ENCODE measurements at regions not wholly inside any gene's neighbourhood (a gene's known extent, or its start where the extent isn't known, plus 50 kb on each side); places are given as distances from the start of the nearest gene placed in this dataset.

DNA sequence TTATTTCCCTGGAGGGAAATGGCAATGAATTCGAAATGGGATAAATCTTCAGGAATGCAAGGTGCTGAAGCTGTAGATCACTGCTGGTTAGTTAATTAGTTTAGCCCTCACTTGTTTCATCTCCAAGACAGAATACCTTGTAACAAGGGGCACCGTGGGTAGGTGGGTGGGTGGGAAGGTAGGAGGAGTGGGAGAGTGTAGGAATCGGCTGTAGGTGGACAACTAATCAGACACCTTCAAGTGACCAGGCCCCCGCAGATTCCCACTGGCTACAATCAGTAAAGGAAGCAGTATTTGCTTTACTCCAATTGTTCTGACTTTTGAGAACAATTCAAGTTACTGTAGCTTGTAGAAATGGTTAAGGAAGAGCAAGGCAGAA, 293.7 kb downstream of the TLE1 start:
- H3K36me3 ChIP-seq (ENCODE audit: control insufficient read depth, insufficient read depth, low read length): no peaks in the 10 kb centered on the region
- DNase-seq: no peak
- no peak overlapping the region for H3K27ac ChIP-seq (ENCODE audit: insufficient read depth, low read length, poor library complexity, severe bottlenecking)
- no peaks in the 10 kb centered on the region for H3K27me3 ChIP-seq (replicated peaks; ENCODE audit: control insufficient read depth, insufficient read depth, low read length, poor library complexity, severe bottlenecking)
- H3K9me3 ChIP-seq (ENCODE audit: control insufficient read depth, low read length): no peaks in the 10 kb centered on the region
- H3K4me3 ChIP-seq (ENCODE audit: insufficient read depth, low read depth, low read length, poor library complexity, severe bottlenecking): no peak overlapping the region
- H3K4me1 ChIP-seq (ENCODE audit: control insufficient read depth, insufficient read depth, low read length, poor library complexity, severe bottlenecking): no peaks in the 10 kb centered on the region

DNA sequence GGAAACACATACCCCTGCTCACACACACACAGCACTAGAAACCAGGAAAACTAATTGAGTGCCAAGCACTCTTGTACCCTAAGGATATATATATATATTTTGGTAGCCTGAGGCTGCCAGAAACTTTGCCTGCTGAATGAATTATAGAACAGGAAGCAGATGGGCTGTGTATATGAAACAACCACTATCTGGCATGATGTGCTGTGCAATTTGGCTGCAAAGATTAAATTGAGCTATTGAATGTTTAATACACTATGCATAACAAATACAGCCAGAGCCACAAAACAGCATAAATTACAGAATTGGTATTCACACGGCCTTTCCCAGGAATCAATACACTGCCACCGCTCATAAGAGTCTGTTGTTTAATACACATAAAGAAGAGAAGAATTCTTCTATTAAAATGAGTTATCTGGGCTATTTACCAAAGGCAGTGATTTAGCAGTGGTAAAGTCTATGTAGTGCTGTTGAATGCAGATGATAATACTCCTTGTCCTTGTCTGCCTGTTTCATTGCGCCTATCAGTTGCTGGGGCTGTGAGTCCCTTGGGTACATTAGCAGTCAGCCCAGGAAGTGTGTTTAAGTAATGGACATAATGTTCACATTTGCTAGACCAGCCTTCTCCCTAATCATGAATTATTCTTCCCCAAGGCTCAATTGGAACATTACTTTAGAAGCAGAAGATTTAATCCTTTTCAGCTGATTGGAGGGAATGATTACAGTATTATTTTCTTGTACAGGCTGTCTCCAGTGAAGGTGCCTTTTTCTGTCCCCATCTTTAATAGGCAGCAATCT, 294.3 kb downstream of the TLE1 start:
- H3K4me1 ChIP-seq (ENCODE audit: control insufficient read depth, insufficient read depth, low read length, poor library complexity, severe bottlenecking): no peaks in the 10 kb centered on the region
- no peak overlapping the region for H3K27ac ChIP-seq (ENCODE audit: insufficient read depth, low read length, poor library complexity, severe bottlenecking)
- H3K36me3 ChIP-seq (ENCODE audit: control insufficient read depth, insufficient read depth, low read length): no peaks in the 10 kb centered on the region
- DNase-seq: no peak
- H3K27me3 ChIP-seq (replicated peaks; ENCODE audit: control insufficient read depth, insufficient read depth, low read length, poor library complexity, severe bottlenecking): no peaks in the 10 kb centered on the region
- no peak overlapping the region for H3K4me3 ChIP-seq (ENCODE audit: insufficient read depth, low read depth, low read length, poor library complexity, severe bottlenecking)
- H3K9me3 ChIP-seq (ENCODE audit: control insufficient read depth, low read length): no peaks in the 10 kb centered on the region

DNA sequence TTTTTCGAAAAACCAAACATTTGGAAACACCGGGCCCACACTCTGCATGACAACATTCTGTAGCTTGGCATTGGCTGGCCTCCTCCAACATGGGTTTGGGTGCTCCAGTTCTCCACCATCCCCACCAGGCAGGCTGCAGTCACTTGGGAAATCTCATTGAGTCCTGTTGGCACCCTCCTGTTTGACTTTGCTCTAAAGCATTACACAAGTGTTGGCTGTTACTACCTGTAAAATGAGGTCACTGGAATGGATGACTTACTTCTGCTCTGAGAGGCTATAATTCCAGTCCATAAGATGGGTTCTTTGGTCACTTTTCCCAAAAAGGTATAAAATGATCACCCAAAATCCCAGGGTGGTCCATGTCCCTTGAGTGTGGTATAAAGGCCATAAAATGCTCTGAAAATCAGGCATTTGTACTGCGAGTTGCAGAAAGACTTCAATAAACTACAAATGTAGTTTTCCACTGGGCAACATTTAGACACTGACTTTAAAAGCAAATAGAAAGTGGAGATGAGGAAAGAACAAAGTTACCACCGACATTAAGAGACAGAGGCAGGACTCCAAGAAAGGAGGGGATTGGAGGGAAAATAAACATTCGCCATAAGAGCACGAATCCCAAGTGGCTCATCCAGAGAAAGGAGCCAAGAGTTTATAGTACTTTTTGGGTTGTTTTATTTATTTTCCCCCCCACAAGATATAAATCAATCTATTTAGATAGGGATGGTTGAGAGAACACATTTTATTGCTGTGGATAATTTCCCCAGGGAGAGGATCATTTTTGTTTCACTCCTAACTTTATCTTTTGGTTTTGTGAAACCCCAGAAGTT, 295.1 kb downstream of the TLE1 start:
- DNase-seq: no peak
- H3K4me3 ChIP-seq (ENCODE audit: insufficient read depth, low read depth, low read length, poor library complexity, severe bottlenecking): no peak overlapping the region
- H3K4me1 ChIP-seq (ENCODE audit: control insufficient read depth, insufficient read depth, low read length, poor library complexity, severe bottlenecking): no peaks in the 10 kb centered on the region
- H3K27ac ChIP-seq (ENCODE audit: insufficient read depth, low read length, poor library complexity, severe bottlenecking): no peak overlapping the region
- H3K9me3 ChIP-seq (ENCODE audit: control insufficient read depth, low read length): no peaks in the 10 kb centered on the region
- H3K36me3 ChIP-seq (ENCODE audit: control insufficient read depth, insufficient read depth, low read length): no peaks in the 10 kb centered on the region
- no peaks in the 10 kb centered on the region for H3K27me3 ChIP-seq (replicated peaks; ENCODE audit: control insufficient read depth, insufficient read depth, low read length, poor library complexity, severe bottlenecking)

DNA sequence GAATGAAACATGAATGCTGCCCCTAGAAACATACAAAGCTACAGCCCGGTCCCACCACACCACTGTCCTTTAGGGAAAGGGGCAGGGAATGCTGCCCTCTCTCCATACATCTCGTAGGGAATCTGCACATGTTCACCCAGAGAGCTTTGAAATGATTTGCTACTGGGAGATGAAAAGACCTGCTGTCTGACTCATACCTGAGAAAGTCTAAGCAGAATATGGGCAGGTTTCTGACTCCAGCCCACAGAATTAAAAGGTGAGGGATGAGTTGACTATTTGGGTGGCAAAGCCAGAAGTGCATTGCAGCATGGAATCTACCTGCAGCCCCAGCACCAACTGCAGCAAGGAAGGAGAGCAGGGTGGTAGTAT, 297.9 kb downstream of the TLE1 start:
- Histone ChIP-seq H3K27me3 (replicated peaks; ENCODE audit: control insufficient read depth, insufficient read depth, low read length, poor library complexity, severe bottlenecking) (no peaks in the 10 kb centered on the region), H3K36me3 (ENCODE audit: control insufficient read depth, insufficient read depth, low read length) (no peaks in the 10 kb centered on the region), H3K27ac (ENCODE audit: insufficient read depth, low read length, poor library complexity, severe bottlenecking) (no peak overlapping the region), H3K9me3 (ENCODE audit: control insufficient read depth, low read length) (no peaks in the 10 kb centered on the region), H3K4me1 (ENCODE audit: control insufficient read depth, insufficient read depth, low read length, poor library complexity, severe bottlenecking) (no peaks in the 10 kb centered on the region), H3K4me3 (ENCODE audit: insufficient read depth, low read depth, low read length, poor library complexity, severe bottlenecking) (no peak overlapping the region)
- no peak for DNase-seq

DNA sequence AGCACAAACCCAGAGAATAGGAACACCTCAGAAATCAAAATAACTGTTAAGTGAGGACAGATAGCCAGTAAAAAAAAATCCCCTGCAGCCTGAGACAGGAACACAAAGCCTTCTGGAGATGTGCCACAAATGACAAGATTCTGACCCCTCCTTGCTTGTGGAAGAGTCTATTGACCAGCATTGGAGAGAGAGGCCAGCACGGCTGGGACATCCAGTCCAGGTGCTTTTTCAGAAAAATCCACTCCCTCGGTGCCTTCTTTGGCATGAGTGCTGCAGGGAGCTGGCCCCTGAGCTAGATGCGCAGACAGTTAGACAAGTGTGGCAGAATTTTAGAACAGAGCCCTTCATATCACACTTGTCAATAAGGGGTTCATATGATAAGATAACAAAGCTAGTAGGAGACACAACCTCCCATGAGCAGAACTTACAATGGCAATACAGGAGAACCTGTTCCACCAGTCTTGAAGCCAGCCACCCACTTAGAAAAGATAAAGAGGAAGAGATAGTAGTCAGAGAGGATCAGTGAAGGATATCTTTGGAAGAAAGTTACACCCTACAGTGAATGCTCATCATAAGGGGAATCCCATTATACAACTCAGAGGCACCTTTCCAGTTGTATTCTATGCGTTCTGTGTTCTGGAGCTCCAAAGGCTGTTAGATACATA, 298.4 kb downstream of the TLE1 start:
- H3K4me1 ChIP-seq (ENCODE audit: control insufficient read depth, insufficient read depth, low read length, poor library complexity, severe bottlenecking): no peaks in the 10 kb centered on the region
- no peaks in the 10 kb centered on the region for H3K27me3 ChIP-seq (replicated peaks; ENCODE audit: control insufficient read depth, insufficient read depth, low read length, poor library complexity, severe bottlenecking)
- H3K4me3 ChIP-seq (ENCODE audit: insufficient read depth, low read depth, low read length, poor library complexity, severe bottlenecking): no peak overlapping the region
- H3K36me3 ChIP-seq (ENCODE audit: control insufficient read depth, insufficient read depth, low read length): no peaks in the 10 kb centered on the region
- no peaks in the 10 kb centered on the region for H3K9me3 ChIP-seq (ENCODE audit: control insufficient read depth, low read length)
- DNase-seq: no peak
- no peak overlapping the region for H3K27ac ChIP-seq (ENCODE audit: insufficient read depth, low read length, poor library complexity, severe bottlenecking)

DNA sequence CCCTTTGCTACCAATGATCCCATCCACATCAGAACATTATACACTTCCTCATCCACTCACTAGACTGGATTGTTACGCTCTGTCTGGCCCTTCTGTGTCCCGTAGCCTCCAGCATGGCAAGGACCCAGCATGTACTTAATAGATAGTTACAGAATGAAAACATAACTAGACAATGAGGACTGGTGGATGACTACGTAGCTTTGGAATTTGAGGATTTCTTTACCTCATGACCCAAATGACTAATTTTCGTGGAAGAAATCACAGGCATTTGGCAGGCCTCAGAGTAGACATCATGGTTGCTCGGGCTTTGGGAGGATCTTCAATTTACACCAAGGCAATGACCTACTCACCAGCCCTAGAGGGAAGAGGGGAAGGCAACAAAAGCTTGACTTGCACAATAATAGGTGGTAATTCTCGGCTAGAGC, 299.8 kb downstream of the TLE1 start:
- Histone ChIP-seq H3K36me3 (ENCODE audit: control insufficient read depth, insufficient read depth, low read length) (no peaks in the 10 kb centered on the region), H3K9me3 (ENCODE audit: control insufficient read depth, low read length) (no peaks in the 10 kb centered on the region), H3K4me1 (ENCODE audit: control insufficient read depth, insufficient read depth, low read length, poor library complexity, severe bottlenecking) (no peaks in the 10 kb centered on the region), H3K4me3 (ENCODE audit: insufficient read depth, low read depth, low read length, poor library complexity, severe bottlenecking) (no peak overlapping the region), H3K27me3 (replicated peaks; ENCODE audit: control insufficient read depth, insufficient read depth, low read length, poor library complexity, severe bottlenecking) (no peaks in the 10 kb centered on the region), H3K27ac (ENCODE audit: insufficient read depth, low read length, poor library complexity, severe bottlenecking) (no peak overlapping the region)
- no peak for DNase-seq

DNA sequence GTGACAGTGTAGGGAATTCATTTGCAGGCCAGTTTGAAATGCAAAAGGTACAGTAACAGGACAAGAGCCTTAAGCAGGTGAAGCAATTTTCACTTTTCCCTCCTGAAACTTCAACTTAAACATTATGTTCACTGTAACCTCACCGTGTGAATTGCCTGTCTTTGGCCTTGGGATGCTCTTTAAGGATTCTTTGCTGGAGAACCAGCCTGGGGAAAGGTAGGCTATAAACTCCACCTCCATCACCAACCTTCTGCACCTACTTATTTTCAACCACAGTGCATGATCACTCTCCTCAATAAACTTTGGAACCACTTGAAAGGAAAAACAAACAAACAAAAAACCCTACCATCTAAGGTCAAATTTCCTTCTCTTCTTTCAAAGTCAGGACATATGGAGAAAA, 300.5 kb downstream of the TLE1 start:
- Histone ChIP-seq H3K27ac (ENCODE audit: insufficient read depth, low read length, poor library complexity, severe bottlenecking) (no peak overlapping the region), H3K9me3 (ENCODE audit: control insufficient read depth, low read length) (no peaks in the 10 kb centered on the region), H3K36me3 (ENCODE audit: control insufficient read depth, insufficient read depth, low read length) (no peaks in the 10 kb centered on the region), H3K4me3 (ENCODE audit: insufficient read depth, low read depth, low read length, poor library complexity, severe bottlenecking) (no peak overlapping the region), H3K4me1 (ENCODE audit: control insufficient read depth, insufficient read depth, low read length, poor library complexity, severe bottlenecking) (no peaks in the 10 kb centered on the region), H3K27me3 (replicated peaks; ENCODE audit: control insufficient read depth, insufficient read depth, low read length, poor library complexity, severe bottlenecking) (no peaks in the 10 kb centered on the region)
- DNase-seq: no peak

DNA sequence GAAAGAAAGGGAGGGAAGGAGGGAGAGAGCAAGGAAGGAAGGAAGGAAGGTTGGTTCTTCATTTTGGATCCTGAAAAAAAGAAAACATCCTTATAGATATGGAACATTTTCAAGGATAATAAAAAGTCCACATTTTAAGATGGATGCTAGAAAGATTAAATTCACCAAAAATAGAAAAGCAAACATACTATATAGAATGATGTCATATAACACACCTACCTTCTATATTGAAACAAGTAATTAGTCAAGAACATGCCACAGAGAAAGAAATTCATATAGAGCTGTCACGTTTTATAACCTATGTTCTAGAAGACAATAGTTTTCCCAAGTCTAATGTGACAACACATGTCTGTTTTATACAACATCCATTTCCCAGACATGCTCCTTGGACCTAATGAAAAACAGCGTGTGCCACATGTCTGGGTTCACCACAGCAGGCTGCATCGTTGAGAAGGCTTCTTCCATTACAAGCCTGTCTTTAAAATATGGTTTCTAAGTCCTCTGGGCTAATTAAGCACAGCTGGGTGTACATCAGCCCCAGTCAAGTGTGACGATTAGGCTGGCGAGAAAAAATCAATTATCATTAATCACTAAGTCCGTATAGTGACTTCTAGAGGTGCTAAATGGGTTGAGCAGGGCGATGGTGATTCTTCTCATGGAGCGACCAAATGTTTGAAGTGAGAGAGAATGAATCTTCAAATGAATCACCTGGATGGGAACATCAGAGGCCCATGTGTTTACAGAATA, 301.8 kb downstream of the TLE1 start:
- no peaks in the 10 kb centered on the region for H3K27me3 ChIP-seq (replicated peaks; ENCODE audit: control insufficient read depth, insufficient read depth, low read length, poor library complexity, severe bottlenecking)
- no peaks in the 10 kb centered on the region for H3K4me1 ChIP-seq (ENCODE audit: control insufficient read depth, insufficient read depth, low read length, poor library complexity, severe bottlenecking)
- no peaks in the 10 kb centered on the region for H3K9me3 ChIP-seq (ENCODE audit: control insufficient read depth, low read length)
- no peaks in the 10 kb centered on the region for H3K36me3 ChIP-seq (ENCODE audit: control insufficient read depth, insufficient read depth, low read length)
- H3K27ac ChIP-seq (ENCODE audit: insufficient read depth, low read length, poor library complexity, severe bottlenecking): no peak overlapping the region
- H3K4me3 ChIP-seq (ENCODE audit: insufficient read depth, low read depth, low read length, poor library complexity, severe bottlenecking): no peak overlapping the region
- DNase-seq: no peak

DNA sequence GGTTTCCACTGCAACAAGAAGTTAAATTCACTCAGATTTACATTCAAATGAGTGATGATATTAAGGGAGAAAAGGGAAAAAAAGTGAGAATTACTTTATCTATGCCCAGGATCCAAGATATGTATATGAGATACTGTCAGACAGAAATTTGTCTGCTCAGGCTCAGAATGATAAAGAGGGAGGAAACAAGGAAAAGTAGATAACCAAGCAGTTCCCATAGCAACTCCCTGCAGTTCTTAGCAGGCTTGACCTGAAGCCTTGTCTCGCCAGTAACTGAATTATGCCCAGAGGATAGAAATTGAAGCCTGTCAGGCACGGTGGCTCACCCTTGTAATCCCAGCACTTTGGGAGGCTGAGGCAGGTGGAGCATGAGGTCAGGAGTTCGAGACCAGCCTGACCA, 304.4 kb downstream of the TLE1 start:
- Histone ChIP-seq H3K27ac (ENCODE audit: insufficient read depth, low read length, poor library complexity, severe bottlenecking) (no peak overlapping the region), H3K36me3 (ENCODE audit: control insufficient read depth, insufficient read depth, low read length) (no peaks in the 10 kb centered on the region), H3K4me1 (ENCODE audit: control insufficient read depth, insufficient read depth, low read length, poor library complexity, severe bottlenecking) (no peaks in the 10 kb centered on the region), H3K9me3 (ENCODE audit: control insufficient read depth, low read length) (no peaks in the 10 kb centered on the region), H3K27me3 (replicated peaks; ENCODE audit: control insufficient read depth, insufficient read depth, low read length, poor library complexity, severe bottlenecking) (no peaks in the 10 kb centered on the region), H3K4me3 (ENCODE audit: insufficient read depth, low read depth, low read length, poor library complexity, severe bottlenecking) (no peak overlapping the region)
- DNase-seq: no peak
